ENCODE measurements at regions not wholly inside any gene's neighbourhood (a gene's known extent, or its start where the extent isn't known, plus 50 kb on each side); places are given as distances from the start of the nearest gene placed in this dataset.

DNA sequence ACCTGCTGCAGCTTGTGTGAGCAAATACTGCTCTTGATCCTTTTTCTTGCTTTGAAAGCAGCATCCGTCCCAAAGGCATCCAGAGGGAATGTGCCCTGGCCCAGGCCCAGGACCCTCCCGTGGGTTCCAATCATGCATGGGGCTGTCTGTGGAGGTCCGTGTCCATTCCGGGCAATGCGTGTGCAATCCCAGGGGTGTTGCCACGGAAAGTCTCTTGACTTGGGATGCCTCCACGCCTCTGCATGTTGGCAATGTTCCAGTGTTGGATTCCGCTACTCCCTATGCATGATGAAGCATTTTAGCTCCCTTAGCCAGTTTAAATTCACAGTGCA lies 105.7 kb downstream of the SNRPN start:
- no peak for TF ChIP-seq CTCF (IDR thresholded peaks at IDR 0.05)
- no peak for TF ChIP-seq EP300 (IDR thresholded peaks at IDR 0.05)

Measured in tibial nerve (tissue), 4 donors.